Esophagus muscularis mucosa (tissue), 4 donors: ENCODE measurements at regions not wholly inside any gene's neighbourhood (a gene's known extent, or its start where the extent isn't known, plus 50 kb on each side); places are given as distances from the start of the nearest gene placed in this dataset.

Experiments
- EP300 ChIP-seq: sonication (generic); formaldehyde crosslinking; IDR thresholded peaks from one replicate; pipeline ENCODE4 v1.6.1; 2017; ENCODE audit warnings: antibody characterized with exemption
- POLR2A ChIP-seq: fragments of 450-650 bp; IDR thresholded peaks from one replicate; pipeline ENCODE4 v1.6.1; 2017; ENCODE audit warnings: antibody characterized with exemption, moderate library complexity, mild to moderate bottlenecking, low read depth
- POLR2AphosphoS5 ChIP-seq, 2 donors: sonication (generic); formaldehyde crosslinking; IDR thresholded peaks; one replicate each; pipeline ENCODE4 v1.6.1; 2017; ENCODE audit warnings: antibody characterized with exemption in 2 of 2
- TF ChIP-seq, protein P1 (sequence below), 3 experiments: fragments of 200-600 bp in 2 of 3; fragments of 450-650 bp in 1 of 3; sonication (generic) in 2 of 3; IDR thresholded peaks; one replicate each; pipeline ENCODE4 v1.5.1; 2017 to 2019; ENCODE audit warnings: antibody characterized with exemption in 3 of 3, mild to moderate bottlenecking in 2 of 3, moderate library complexity in 1 of 3

DNA sequence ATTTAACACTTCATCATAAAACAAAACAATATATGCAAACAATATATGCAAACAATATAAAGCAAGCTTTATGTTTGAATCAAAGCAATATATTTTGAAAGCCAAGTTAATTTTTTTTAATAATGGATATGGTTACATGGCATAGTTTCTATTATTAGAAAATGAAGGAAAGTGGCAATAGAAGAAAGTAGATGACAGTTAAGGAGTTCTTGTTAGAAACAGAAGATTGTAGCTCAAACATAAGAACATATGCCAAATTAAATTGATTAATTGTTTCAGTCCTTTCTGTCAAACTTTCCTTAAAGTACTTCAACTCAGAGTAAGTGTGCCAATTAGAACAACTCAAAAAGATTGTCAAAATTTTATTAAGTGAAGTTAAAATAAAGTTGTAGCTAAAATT is 1248.3 kb downstream of the SLC16A7 start:
- TF ChIP-seq, protein P1, sequence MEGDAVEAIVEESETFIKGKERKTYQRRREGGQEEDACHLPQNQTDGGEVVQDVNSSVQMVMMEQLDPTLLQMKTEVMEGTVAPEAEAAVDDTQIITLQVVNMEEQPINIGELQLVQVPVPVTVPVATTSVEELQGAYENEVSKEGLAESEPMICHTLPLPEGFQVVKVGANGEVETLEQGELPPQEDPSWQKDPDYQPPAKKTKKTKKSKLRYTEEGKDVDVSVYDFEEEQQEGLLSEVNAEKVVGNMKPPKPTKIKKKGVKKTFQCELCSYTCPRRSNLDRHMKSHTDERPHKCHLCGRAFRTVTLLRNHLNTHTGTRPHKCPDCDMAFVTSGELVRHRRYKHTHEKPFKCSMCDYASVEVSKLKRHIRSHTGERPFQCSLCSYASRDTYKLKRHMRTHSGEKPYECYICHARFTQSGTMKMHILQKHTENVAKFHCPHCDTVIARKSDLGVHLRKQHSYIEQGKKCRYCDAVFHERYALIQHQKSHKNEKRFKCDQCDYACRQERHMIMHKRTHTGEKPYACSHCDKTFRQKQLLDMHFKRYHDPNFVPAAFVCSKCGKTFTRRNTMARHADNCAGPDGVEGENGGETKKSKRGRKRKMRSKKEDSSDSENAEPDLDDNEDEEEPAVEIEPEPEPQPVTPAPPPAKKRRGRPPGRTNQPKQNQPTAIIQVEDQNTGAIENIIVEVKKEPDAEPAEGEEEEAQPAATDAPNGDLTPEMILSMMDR (IDR thresholded peaks at IDR 0.05): no peak
- TF ChIP-seq POLR2A (no peak), EP300 (no peak), POLR2AphosphoS5 (IDR thresholded peaks at IDR 0.05) (no peak)
